ENCODE measurements at regions not wholly inside any gene's neighbourhood (a gene's known extent, or its start where the extent isn't known, plus 50 kb on each side); places are given as distances from the start of the nearest gene placed in this dataset.
A peak's percentile ranks its signal among the peaks of the same experiment; 100 is the strongest.
"Not testable (repeated sequence)": the region's sequence is repeated elsewhere in the genome, so short reads cannot be mapped to it uniquely, and the experiment has no call there.

- H3K4me1 ChIP-seq (ENCODE audit: insufficient read depth, low read length): no peaks in the 10 kb centered on the region; the same call in 1 of the 2 replicates
- no peaks in the 10 kb centered on the region for H3K36me3 ChIP-seq (ENCODE audit: insufficient read depth, low read length)
- H3K9ac ChIP-seq (ENCODE audit: low read depth, low read length): no peak overlapping the region
- no peaks in the 10 kb centered on the region for H3K9me3 ChIP-seq (ENCODE audit: control insufficient read depth, insufficient read depth, low read length)
These were observed 199.1 kb upstream of the ZNF618 start for GRCh38 chr9:113677057-113677456.

- Histone ChIP-seq H3K9me3 (ENCODE audit: control insufficient read depth, insufficient read depth, low read length) (no peaks in the 10 kb centered on the region), H3K36me3 (ENCODE audit: insufficient read depth, low read length) (no peaks in the 10 kb centered on the region), H3K9ac (ENCODE audit: low read depth, low read length) (no peak overlapping the region), H3K4me1 (ENCODE audit: insufficient read depth, low read length) (peaks cover 3% of the 10 kb centered on the region; the same call in 1 of the 2 replicates)
These were observed 198.5 kb upstream of the ZNF618 start for GRCh38 chr9:113677569-113677968.

- no peaks in the 10 kb centered on the region for H3K9me3 ChIP-seq (ENCODE audit: control insufficient read depth, insufficient read depth, low read length)
- H3K36me3 ChIP-seq (ENCODE audit: insufficient read depth, low read length): no peaks in the 10 kb centered on the region
- H3K9ac ChIP-seq (ENCODE audit: low read depth, low read length): no peak overlapping the region
- peaks cover 4% of the 10 kb centered on the region; the same call in 1 of the 2 replicates for H3K4me1 ChIP-seq (ENCODE audit: insufficient read depth, low read length)
These were observed 197.8 kb upstream of the ZNF618 start for GRCh38 chr9:113678119-113678858.

GRCh38 chr9:113678859-113679256, 197.3 kb upstream of the ZNF618 start:
- no peaks in the 10 kb centered on the region for H3K9me3 ChIP-seq (ENCODE audit: control insufficient read depth, insufficient read depth, low read length)

GRCh38 chr9:113682297-113682771, 193.8 kb upstream of the ZNF618 start:
- Histone ChIP-seq H3K36me3 (ENCODE audit: insufficient read depth, low read length) (no peaks in the 10 kb centered on the region), H3K4me1 (ENCODE audit: insufficient read depth, low read length) (peaks cover 4% of the 10 kb centered on the region; the same call in 1 of the 2 replicates), H3K9me3 (ENCODE audit: control insufficient read depth, insufficient read depth, low read length) (no peaks in the 10 kb centered on the region), H3K9ac (ENCODE audit: low read depth, low read length) (no peak overlapping the region)

More at GRCh38 chr9:113678859-113679256, 197.3 kb upstream of the ZNF618 start:
- H3K9ac ChIP-seq (ENCODE audit: low read depth, low read length): no peak overlapping the region
- no peaks in the 10 kb centered on the region for H3K36me3 ChIP-seq (ENCODE audit: insufficient read depth, low read length)
- H3K4me1 ChIP-seq (ENCODE audit: insufficient read depth, low read length): peaks cover 4% of the 10 kb centered on the region; the same call in 1 of the 2 replicates

DNA sequence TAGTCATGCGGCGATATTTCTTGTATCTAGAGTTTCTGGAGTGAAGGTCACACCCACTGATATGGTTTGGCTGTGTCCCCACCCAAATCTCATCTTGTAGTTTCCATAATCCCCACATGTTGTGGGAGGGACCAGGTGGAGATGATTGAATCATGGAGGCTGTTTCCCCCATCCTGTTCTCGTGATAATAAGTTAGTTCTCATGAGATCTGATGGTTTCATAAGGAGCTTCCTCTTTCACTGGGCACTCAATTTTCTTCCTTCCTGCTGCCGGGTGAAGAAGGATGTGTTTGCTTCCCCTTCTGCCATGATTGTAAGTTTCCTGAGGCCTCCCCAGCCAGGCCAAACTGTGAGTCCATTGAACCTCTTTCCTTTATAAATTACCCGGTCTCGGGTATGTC, 190.5 kb upstream of the ZNF618 start:
- not testable (repeated sequence) for H3K9ac ChIP-seq (ENCODE audit: low read depth, low read length); H3K9me3 ChIP-seq (ENCODE audit: control insufficient read depth, insufficient read depth, low read length); H3K36me3 ChIP-seq (ENCODE audit: insufficient read depth, low read length); H3K4me1 ChIP-seq (ENCODE audit: insufficient read depth, low read length)

DNA sequence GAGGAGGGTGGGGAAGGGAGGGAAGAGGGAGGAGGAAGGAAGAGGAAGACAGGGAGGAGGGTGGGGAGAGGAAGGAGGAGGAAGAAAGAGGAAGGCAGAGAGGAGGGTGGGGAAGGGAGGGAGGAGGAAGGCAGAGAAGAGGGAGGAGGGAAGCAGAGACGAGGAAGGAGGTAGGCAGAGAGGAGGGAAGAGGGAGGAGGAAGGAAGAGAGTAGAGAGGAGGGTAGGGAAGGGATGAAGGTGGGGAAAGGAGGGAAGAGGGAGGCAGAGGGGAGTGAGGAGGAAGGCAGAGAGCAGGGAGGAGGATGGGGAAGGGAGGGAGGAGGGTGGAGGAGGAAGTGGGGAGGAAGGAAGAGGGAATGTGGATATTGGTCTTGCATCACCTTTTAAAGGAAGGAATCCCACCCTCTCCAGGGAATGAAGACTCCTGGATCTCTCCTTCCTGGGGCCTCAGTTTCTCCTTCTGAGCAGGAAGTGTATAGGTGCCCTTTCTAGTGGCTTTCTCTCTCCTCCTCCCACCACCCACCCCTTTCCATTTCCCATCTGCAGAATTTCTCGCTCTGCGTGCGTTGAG, 188.9 kb upstream of the ZNF618 start:
- Histone ChIP-seq H3K36me3 (ENCODE audit: insufficient read depth, low read length) (no peaks in the 10 kb centered on the region), H3K4me1 (ENCODE audit: insufficient read depth, low read length) (peaks cover 8% of the 10 kb centered on the region; the same call in 1 of the 2 replicates), H3K9ac (ENCODE audit: low read depth, low read length) (peak overlapping the region; percentile 70), H3K9me3 (ENCODE audit: control insufficient read depth, insufficient read depth, low read length) (no peaks in the 10 kb centered on the region)

- peaks cover 5% of the 10 kb centered on the region; the same call in 1 of the 2 replicates for H3K4me1 ChIP-seq (ENCODE audit: insufficient read depth, low read length)
- no peaks in the 10 kb centered on the region for H3K36me3 ChIP-seq (ENCODE audit: insufficient read depth, low read length)
- no peaks in the 10 kb centered on the region for H3K9me3 ChIP-seq (ENCODE audit: control insufficient read depth, insufficient read depth, low read length)
- H3K9ac ChIP-seq (ENCODE audit: low read depth, low read length): peak overlapping the region; percentile 70
These were observed 188.3 kb upstream of the ZNF618 start for GRCh38 chr9:113687680-113688371.

GRCh38 chr9:113690055-113690740, 185.9 kb upstream of the ZNF618 start:
- H3K36me3 ChIP-seq (ENCODE audit: insufficient read depth, low read length): no peaks in the 10 kb centered on the region
- peaks cover 7% of the 10 kb centered on the region; the same call in 1 of the 2 replicates for H3K9me3 ChIP-seq (ENCODE audit: control insufficient read depth, insufficient read depth, low read length)
- H3K4me1 ChIP-seq (ENCODE audit: insufficient read depth, low read length): peaks cover 5% of the 10 kb centered on the region; the same call in 1 of the 2 replicates
- no peak overlapping the region for H3K9ac ChIP-seq (ENCODE audit: low read depth, low read length)

GRCh38 chr9:113692256-113692655, 183.9 kb upstream of the ZNF618 start:
- H3K9ac ChIP-seq (ENCODE audit: low read depth, low read length): no peak overlapping the region
- peaks cover 5% of the 10 kb centered on the region; the same call in 1 of the 2 replicates for H3K4me1 ChIP-seq (ENCODE audit: insufficient read depth, low read length)
- no peaks in the 10 kb centered on the region for H3K36me3 ChIP-seq (ENCODE audit: insufficient read depth, low read length)
- peaks cover 7% of the 10 kb centered on the region; the same call in 1 of the 2 replicates for H3K9me3 ChIP-seq (ENCODE audit: control insufficient read depth, insufficient read depth, low read length)

DNA sequence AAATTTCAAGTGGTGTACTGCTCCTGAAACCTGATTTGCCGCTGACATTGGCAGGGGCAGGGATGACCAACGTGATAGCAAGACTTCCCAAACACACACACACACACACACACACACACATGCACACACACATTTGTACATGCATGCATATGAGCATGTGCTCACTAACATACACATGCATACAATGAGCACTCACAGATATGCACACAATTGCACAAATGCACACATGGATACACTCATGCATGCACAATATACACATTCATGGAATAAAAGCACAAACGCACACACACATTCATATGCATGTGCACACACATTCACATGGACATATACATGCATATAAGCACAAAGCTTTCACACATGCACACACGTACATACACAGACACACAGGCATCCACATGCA, 181.2 kb upstream of the ZNF618 start:
- H3K36me3 ChIP-seq (ENCODE audit: insufficient read depth, low read length): no peaks in the 10 kb centered on the region
- H3K4me1 ChIP-seq (ENCODE audit: insufficient read depth, low read length): peaks cover 5% of the 10 kb centered on the region; the same call in 1 of the 2 replicates
- H3K9ac ChIP-seq (ENCODE audit: low read depth, low read length): no peak overlapping the region
- peaks cover 7% of the 10 kb centered on the region; the same call in 1 of the 2 replicates for H3K9me3 ChIP-seq (ENCODE audit: control insufficient read depth, insufficient read depth, low read length)

GRCh38 chr9:113695440-113695851, 180.7 kb upstream of the ZNF618 start:
- no peaks in the 10 kb centered on the region for H3K36me3 ChIP-seq (ENCODE audit: insufficient read depth, low read length)
- H3K9ac ChIP-seq (ENCODE audit: low read depth, low read length): no peak overlapping the region
- H3K4me1 ChIP-seq (ENCODE audit: insufficient read depth, low read length): peaks cover under 1% of the 10 kb centered on the region; the same call in 1 of the 2 replicates
- H3K9me3 ChIP-seq (ENCODE audit: control insufficient read depth, insufficient read depth, low read length): peaks cover 7% of the 10 kb centered on the region; the same call in 1 of the 2 replicates

GRCh38 chr9:113695901-113696300, 180.2 kb upstream of the ZNF618 start:
- no peak overlapping the region for H3K9ac ChIP-seq (ENCODE audit: low read depth, low read length)
- H3K4me1 ChIP-seq (ENCODE audit: insufficient read depth, low read length): no peaks in the 10 kb centered on the region
- peaks cover 7% of the 10 kb centered on the region; the same call in 1 of the 2 replicates for H3K9me3 ChIP-seq (ENCODE audit: control insufficient read depth, insufficient read depth, low read length)
- no peaks in the 10 kb centered on the region for H3K36me3 ChIP-seq (ENCODE audit: insufficient read depth, low read length)

Data from ES-I3 (cell line).